Fibroblast of villous mesenchyme (primary cell): ENCODE measurements at regions not wholly inside any gene's neighbourhood (a gene's known extent, or its start where the extent isn't known, plus 50 kb on each side); places are given as distances from the start of the nearest gene placed in this dataset.

ENCODE experiments used
- DNase-seq: peaks from one replicate; pipeline ENCODE4 v3.0.0-alpha.2; 2010; ENCODE audit warnings: low read depth
- H3K4me3 ChIP-seq: 2 replicates; pipeline ENCODE4 v1.5.1; 2011; ENCODE audit warnings: low read depth, mild to moderate bottlenecking, low read length
- CTCF ChIP-seq: IDR thresholded peaks from 2 replicates; pipeline ENCODE4 v1.5.1; 2012; ENCODE audit warnings: low read depth, mild to moderate bottlenecking, low read length; ENCODE audit not compliant: insufficient read depth

GRCh38 chr6:47091886-47092668 lies 49.9 kb upstream of the ADGRF1 start:
- no peak overlapping the region for H3K4me3 ChIP-seq
- DNase-seq: peak; percentile 67
- TF ChIP-seq CTCF: no peak
